ENCODE measurements at regions not wholly inside any gene's neighbourhood (a gene's known extent, or its start where the extent isn't known, plus 50 kb on each side); places are given as distances from the start of the nearest gene placed in this dataset.

DNA sequence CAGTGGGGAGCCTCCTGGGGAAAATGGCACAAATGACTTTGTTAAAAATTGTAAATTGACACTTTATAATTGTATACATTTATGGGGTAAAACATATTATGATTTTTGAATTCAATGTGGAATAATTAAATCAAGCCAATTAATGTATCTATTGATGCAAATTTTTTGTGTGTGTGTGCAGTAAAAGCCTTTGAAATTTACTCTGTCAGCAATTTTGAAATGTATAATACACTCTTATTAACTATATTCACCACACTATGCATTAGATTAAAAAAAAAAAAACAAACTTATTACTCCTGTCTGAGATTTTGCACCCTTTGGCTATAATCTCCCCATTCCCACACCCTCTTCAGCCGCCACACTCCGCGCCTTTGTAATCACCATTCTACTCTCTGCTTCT is 119.2 kb downstream of the S1PR1 start:
- H2AFZ ChIP-seq (ENCODE audit: low read length, unreplicated experiment) = no peak overlapping the region
- no peak overlapping the region for H3K4me3 ChIP-seq (ENCODE audit: low read depth, low read length)
- no peaks in the 10 kb centered on the region for H3K4me1 ChIP-seq (ENCODE audit: control insufficient read depth, insufficient read depth, low read length, unreplicated experiment)
- no peaks in the 10 kb centered on the region for H3K36me3 ChIP-seq (ENCODE audit: insufficient read depth, low read length)
- no peaks in the 10 kb centered on the region for H3K79me2 ChIP-seq (ENCODE audit: control insufficient read depth, insufficient read depth, low read length, unreplicated experiment)
- peaks cover 37% of the 10 kb centered on the region for H3K27me3 ChIP-seq (ENCODE audit: insufficient read depth, low read length)
- H3K27ac ChIP-seq (ENCODE audit: low read depth, low read length) = no peak overlapping the region

DNA sequence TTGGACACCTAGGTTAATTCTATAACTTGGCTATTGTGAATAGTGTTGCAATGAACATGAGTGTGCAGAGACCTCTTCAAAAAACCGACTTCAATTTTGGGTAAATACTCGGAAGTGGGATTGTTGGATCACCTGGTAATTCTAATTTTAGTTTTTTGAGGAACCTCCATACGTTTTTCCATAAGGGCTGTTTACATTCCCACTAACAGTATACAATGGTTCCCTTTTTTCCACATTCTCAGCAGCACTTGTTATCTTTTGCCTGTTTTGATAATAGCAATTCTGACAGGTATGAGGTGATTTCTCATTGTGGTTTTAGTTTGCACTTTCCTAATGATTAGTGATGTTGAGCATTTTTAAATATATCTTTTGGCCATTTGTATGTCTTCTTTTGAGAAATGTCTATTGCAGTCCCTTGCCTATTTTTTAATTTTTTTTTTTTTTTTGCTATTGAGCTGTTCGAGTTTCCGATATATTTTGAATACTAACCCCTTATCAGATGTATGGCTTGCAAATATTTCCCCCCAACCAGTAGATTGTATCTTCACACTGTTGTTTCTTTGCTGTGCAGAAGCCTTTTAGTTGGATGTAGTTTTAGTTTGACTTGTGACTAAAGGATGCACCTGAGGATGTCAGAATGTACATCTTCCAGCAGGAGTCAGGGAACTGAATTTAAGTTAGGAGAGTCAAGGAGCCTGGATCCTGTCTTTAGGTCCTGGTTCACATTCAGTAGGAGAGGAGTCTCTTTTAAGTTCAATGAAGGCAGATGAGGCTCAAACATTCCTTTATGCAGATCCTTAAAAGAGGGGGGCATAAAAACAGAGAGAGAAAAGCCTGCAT is 120.0 kb downstream of the S1PR1 start:
- H3K4me3 ChIP-seq (ENCODE audit: low read depth, low read length) = no peak overlapping the region
- peaks cover 37% of the 10 kb centered on the region for H3K27me3 ChIP-seq (ENCODE audit: insufficient read depth, low read length)
- no peaks in the 10 kb centered on the region for H3K79me2 ChIP-seq (ENCODE audit: control insufficient read depth, insufficient read depth, low read length, unreplicated experiment)
- H2AFZ ChIP-seq (ENCODE audit: low read length, unreplicated experiment) = no peak overlapping the region
- no peaks in the 10 kb centered on the region for H3K4me1 ChIP-seq (ENCODE audit: control insufficient read depth, insufficient read depth, low read length, unreplicated experiment)
- no peak overlapping the region for H3K27ac ChIP-seq (ENCODE audit: low read depth, low read length)
- H3K36me3 ChIP-seq (ENCODE audit: insufficient read depth, low read length) = no peaks in the 10 kb centered on the region

DNA sequence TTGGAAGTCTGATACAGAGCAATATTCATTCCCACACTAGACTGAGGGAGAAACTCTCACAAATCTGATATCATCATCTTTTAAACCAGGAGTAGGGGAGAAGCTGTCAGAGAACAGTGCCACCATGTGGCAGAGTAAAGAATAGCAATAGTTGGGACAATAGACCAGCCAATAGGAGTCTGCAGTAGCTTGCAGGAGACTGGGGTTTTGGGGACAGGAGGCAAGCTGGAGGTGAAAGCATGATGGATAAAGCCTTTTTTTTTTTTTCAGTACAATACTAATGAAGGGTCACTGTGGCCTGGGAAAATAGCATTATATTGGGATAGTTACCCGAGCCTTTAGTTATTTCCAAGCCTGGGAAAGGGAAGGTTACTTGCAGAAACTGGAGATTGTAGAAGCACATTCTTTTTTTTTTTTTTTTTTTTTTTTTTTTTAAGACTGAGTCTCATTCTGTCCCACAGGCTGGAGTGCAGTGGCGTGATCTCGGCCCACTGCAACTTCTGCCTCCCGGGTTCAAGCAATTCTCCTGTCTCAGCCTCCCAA is 120.7 kb downstream of the S1PR1 start:
- Histone ChIP-seq H3K79me2 (ENCODE audit: control insufficient read depth, insufficient read depth, low read length, unreplicated experiment) (no peaks in the 10 kb centered on the region), H3K4me1 (ENCODE audit: control insufficient read depth, insufficient read depth, low read length, unreplicated experiment) (no peaks in the 10 kb centered on the region), H3K27ac (ENCODE audit: low read depth, low read length) (no peak overlapping the region), H3K36me3 (ENCODE audit: insufficient read depth, low read length) (no peaks in the 10 kb centered on the region), H2AFZ (ENCODE audit: low read length, unreplicated experiment) (no peak overlapping the region), H3K27me3 (ENCODE audit: insufficient read depth, low read length) (peaks cover 37% of the 10 kb centered on the region), H3K4me3 (ENCODE audit: low read depth, low read length) (no peak overlapping the region)

DNA sequence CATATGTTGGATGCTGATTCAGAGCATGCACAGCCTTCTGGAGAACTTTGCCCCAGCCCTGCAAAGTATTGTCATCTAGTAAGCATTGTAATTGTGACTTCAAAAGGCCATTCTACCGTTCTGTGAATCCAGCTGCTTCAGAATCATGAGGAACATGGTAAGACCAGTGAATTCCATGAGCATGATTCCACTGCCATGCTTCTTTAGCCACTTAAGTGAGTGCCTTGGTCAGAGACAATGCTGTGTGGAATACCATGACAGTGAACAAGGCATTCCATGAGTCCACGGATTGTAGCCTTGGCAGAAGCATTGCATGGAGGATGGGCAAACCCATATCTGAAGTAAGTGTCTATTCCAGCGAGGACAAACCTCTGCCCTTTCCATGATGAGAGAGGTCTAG is 123.7 kb downstream of the S1PR1 start:
- H3K27me3 ChIP-seq (ENCODE audit: insufficient read depth, low read length) = peaks cover 20% of the 10 kb centered on the region

DNA sequence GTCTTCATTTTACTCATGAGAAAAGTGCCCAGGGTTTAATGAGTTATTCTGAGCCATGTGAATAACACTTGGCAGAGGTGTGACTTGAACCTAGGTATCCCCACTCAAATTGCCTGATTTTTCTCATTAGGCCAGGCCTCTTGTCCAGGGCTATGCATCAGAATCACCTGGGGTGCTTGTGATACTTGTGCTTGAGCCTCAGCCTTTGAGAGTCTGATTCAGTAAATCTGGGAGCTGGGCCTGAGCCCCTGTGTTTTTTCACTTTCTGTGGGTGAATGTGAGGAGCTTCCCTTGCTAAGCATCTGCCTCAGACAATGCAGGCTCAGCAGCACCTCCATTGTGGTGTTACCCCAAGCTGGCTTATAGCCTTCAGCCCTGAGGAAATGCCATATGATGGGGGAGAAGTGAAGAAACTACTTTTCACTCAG is 127.1 kb downstream of the S1PR1 start:
- peaks cover 12% of the 10 kb centered on the region for H3K4me1 ChIP-seq (ENCODE audit: control insufficient read depth, insufficient read depth, low read length, unreplicated experiment)
- H3K27ac ChIP-seq (ENCODE audit: low read depth, low read length) = no peak overlapping the region
- no peaks in the 10 kb centered on the region for H3K36me3 ChIP-seq (ENCODE audit: insufficient read depth, low read length)
- no peaks in the 10 kb centered on the region for H3K79me2 ChIP-seq (ENCODE audit: control insufficient read depth, insufficient read depth, low read length, unreplicated experiment)
- no peak overlapping the region for H2AFZ ChIP-seq (ENCODE audit: low read length, unreplicated experiment)
- H3K27me3 ChIP-seq (ENCODE audit: insufficient read depth, low read length) = no peaks in the 10 kb centered on the region; the same call in 1 of the 2 replicates
- H3K4me3 ChIP-seq (ENCODE audit: low read depth, low read length) = no peak overlapping the region

More for the DNA sequence above, 123.7 kb downstream of the S1PR1 start:
- H3K36me3 ChIP-seq (ENCODE audit: insufficient read depth, low read length) = no peaks in the 10 kb centered on the region
- H3K27ac ChIP-seq (ENCODE audit: low read depth, low read length) = no peak overlapping the region
- H3K4me3 ChIP-seq (ENCODE audit: low read depth, low read length) = no peak overlapping the region
- H2AFZ ChIP-seq (ENCODE audit: low read length, unreplicated experiment) = no peak overlapping the region
- no peaks in the 10 kb centered on the region for H3K79me2 ChIP-seq (ENCODE audit: control insufficient read depth, insufficient read depth, low read length, unreplicated experiment)
- peaks cover 3% of the 10 kb centered on the region for H3K4me1 ChIP-seq (ENCODE audit: control insufficient read depth, insufficient read depth, low read length, unreplicated experiment)

DNA sequence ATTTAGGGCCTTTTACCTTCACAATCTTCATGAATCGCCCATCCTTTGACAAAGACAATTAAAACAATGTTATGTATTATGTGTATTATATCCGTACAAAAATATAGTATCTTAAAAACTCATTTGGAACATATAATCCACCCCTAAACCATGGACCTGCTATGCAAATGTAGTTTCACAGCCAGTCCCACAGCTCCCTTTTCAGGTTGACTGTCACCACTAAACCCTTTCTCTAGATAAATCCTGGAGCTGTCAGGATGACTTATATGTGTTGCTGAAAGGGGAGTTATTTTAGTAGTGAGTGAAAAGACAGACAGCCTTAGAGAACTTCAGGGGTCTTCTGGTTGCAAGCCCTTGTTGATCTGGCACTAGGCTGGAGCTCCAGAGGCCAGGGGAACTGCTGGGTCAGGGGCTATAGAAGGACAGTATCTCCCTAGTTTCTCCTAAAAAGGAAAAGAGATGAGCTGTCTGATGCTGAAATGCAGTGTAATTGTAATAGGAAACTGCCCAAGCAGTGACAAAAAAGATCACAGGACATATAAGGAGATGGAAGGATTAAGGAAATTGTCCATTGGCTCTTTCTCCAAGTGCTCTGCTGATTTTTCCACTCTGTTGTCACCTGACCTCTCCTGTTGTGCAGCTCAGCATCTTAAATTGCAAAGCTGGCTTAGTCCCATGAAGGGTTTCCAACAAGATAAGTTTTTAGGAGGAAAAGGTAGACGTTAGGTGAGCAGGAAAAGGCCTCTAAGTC is 127.7 kb downstream of the S1PR1 start:
- H3K36me3 ChIP-seq (ENCODE audit: insufficient read depth, low read length) = no peaks in the 10 kb centered on the region
- no peak overlapping the region for H2AFZ ChIP-seq (ENCODE audit: low read length, unreplicated experiment)
- H3K27me3 ChIP-seq (ENCODE audit: insufficient read depth, low read length) = no peaks in the 10 kb centered on the region; the same call in 1 of the 2 replicates
- H3K4me1 ChIP-seq (ENCODE audit: control insufficient read depth, insufficient read depth, low read length, unreplicated experiment) = peaks cover 12% of the 10 kb centered on the region
- no peak overlapping the region for H3K27ac ChIP-seq (ENCODE audit: low read depth, low read length)
- no peaks in the 10 kb centered on the region for H3K79me2 ChIP-seq (ENCODE audit: control insufficient read depth, insufficient read depth, low read length, unreplicated experiment)
- H3K4me3 ChIP-seq (ENCODE audit: low read depth, low read length) = no peak overlapping the region

DNA sequence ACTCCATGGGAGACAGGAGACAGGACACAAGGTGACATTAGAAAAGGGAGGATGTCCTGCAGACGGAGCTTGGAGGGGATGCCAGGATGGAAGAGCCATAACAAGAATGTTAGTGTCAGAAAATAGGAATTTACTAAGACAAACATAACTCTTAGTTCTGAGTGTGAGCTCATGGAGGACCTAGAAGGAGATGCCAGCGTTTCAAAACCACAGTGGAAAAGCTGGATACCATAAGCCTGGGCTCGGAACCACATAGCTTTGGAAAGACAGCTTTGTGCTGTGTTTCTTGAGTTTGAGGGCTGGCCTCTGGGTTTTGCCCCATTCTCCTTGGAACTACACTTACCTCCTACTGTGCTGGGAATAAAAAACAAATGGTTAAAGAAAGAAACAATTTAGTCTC is 128.4 kb downstream of the S1PR1 start:
- Histone ChIP-seq H3K27ac (ENCODE audit: low read depth, low read length) (no peak overlapping the region), H3K4me3 (ENCODE audit: low read depth, low read length) (no peak overlapping the region), H2AFZ (ENCODE audit: low read length, unreplicated experiment) (no peak overlapping the region), H3K79me2 (ENCODE audit: control insufficient read depth, insufficient read depth, low read length, unreplicated experiment) (no peaks in the 10 kb centered on the region), H3K36me3 (ENCODE audit: insufficient read depth, low read length) (no peaks in the 10 kb centered on the region), H3K4me1 (ENCODE audit: control insufficient read depth, insufficient read depth, low read length, unreplicated experiment) (peaks cover 12% of the 10 kb centered on the region), H3K27me3 (ENCODE audit: insufficient read depth, low read length) (no peaks in the 10 kb centered on the region; the same call in 1 of the 2 replicates)

DNA sequence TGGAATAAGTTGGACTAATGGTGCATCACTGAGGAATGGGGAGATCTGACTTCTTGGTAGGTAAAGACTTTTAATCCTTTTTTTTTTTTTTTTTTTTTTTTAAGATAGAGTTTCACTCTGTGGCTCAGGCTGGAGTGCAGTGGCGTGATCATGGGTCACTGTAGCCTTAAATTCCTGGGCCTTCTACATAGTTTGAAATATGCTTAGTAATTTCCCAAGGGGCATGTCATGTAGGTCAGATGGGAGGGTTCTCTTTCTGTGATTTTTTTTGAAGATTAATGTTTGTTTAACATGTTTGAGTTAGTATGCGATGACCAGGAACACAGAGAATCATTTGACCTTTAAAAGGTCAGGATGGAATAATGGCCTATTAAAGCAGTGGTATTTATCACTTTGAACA is 129.1 kb downstream of the S1PR1 start:
- Histone ChIP-seq H3K79me2 (ENCODE audit: control insufficient read depth, insufficient read depth, low read length, unreplicated experiment) (no peaks in the 10 kb centered on the region), H3K36me3 (ENCODE audit: insufficient read depth, low read length) (no peaks in the 10 kb centered on the region), H3K27ac (ENCODE audit: low read depth, low read length) (no peak overlapping the region), H3K27me3 (ENCODE audit: insufficient read depth, low read length) (no peaks in the 10 kb centered on the region; the same call in 1 of the 2 replicates), H3K4me1 (ENCODE audit: control insufficient read depth, insufficient read depth, low read length, unreplicated experiment) (peaks cover 14% of the 10 kb centered on the region), H3K4me3 (ENCODE audit: low read depth, low read length) (no peak overlapping the region), H2AFZ (ENCODE audit: low read length, unreplicated experiment) (no peak overlapping the region)

DNA sequence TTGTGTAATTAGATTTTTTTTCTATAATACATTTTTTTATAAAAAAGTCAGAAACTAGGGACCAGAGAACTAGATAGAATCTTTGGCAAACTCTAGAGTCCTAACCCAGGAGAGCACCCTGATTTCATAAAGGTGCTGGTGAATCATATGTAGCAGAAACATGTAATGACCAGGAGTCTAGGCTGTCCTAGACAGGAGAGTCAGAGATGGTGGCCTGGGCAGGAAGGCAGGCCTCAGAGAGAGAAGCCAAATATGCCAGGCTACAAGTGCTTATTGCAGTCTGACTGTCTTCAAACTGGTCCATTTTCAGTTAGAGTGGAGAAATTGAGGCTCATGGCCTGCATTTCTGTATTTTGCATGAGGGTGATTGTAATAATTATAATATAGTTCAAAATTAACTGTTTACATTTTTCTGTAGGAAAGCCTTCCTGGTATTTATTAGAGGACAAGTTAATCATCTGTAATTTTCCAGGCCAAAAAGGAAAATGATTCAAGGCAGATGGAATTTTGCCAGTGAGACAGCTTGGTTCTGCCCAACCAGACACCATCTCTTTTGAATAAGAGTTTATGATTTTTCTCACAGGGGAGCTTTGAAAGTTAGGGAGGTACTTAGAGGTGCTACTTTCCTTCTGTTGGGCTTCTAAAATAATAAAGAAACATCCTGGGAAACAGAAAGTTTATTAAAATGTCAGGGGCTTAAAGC is 129.8 kb downstream of the S1PR1 start:
- H2AFZ ChIP-seq (ENCODE audit: low read length, unreplicated experiment) = no peak overlapping the region

DNA sequence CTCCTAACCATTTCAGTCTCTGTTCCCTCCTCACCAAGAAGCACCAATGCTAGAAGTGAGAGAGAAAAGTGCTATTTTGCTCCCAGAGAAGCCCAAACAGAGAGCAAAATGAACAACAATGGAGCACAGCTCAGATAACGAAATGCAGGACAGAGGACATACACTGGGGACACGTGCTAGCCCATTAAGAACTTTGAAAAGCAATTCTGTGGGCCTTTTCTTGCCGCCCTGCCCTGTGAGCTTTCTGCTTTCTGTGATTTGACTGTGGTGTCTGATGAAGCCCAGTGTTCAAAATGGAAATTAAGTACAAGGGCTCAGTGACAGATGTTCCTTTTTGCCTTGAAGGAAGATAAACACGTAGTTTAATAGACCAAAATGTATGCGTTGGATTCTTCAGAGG is 130.8 kb downstream of the S1PR1 start:
- Histone ChIP-seq H3K27ac (ENCODE audit: low read depth, low read length) (no peak overlapping the region), H3K27me3 (ENCODE audit: insufficient read depth, low read length) (no peaks in the 10 kb centered on the region), H2AFZ (ENCODE audit: low read length, unreplicated experiment) (no peak overlapping the region), H3K4me1 (ENCODE audit: control insufficient read depth, insufficient read depth, low read length, unreplicated experiment) (peaks cover 21% of the 10 kb centered on the region), H3K36me3 (ENCODE audit: insufficient read depth, low read length) (no peaks in the 10 kb centered on the region), H3K79me2 (ENCODE audit: control insufficient read depth, insufficient read depth, low read length, unreplicated experiment) (no peaks in the 10 kb centered on the region), H3K4me3 (ENCODE audit: low read depth, low read length) (no peak overlapping the region)

More for the DNA sequence above, 129.8 kb downstream of the S1PR1 start:
- Histone ChIP-seq H3K36me3 (ENCODE audit: insufficient read depth, low read length) (no peaks in the 10 kb centered on the region), H3K4me1 (ENCODE audit: control insufficient read depth, insufficient read depth, low read length, unreplicated experiment) (peaks cover 21% of the 10 kb centered on the region), H3K27me3 (ENCODE audit: insufficient read depth, low read length) (no peaks in the 10 kb centered on the region), H3K27ac (ENCODE audit: low read depth, low read length) (no peak overlapping the region), H3K4me3 (ENCODE audit: low read depth, low read length) (no peak overlapping the region), H3K79me2 (ENCODE audit: control insufficient read depth, insufficient read depth, low read length, unreplicated experiment) (no peaks in the 10 kb centered on the region)
